GM20000 (cell line): ENCODE measurements at regions not wholly inside any gene's neighbourhood (a gene's known extent, or its start where the extent isn't known, plus 50 kb on each side); places are given as distances from the start of the nearest gene placed in this dataset.
A peak's percentile ranks its signal among the peaks of the same experiment; 100 is the strongest.

Experiments
- DNase-seq: peaks from one replicate; pipeline ENCODE4 v3.0.0; 2012; ENCODE audit warnings: low spot score
- CTCF ChIP-seq: IDR thresholded peaks from 2 replicates; pipeline ENCODE4 v1.5.1; 2012; ENCODE audit warnings: mild to moderate bottlenecking, control low read depth; ENCODE audit errors: extremely low read depth, missing control alignments

GRCh38 chr5:79868163-79868670, 122.8 kb downstream of the MTX3 start:
- TF ChIP-seq CTCF, result no peak
- no peak for DNase-seq

- no peak for TF ChIP-seq CTCF
- no peak for DNase-seq
Observed at GRCh38 chr5:79865579-79865978, 125.5 kb downstream of the MTX3 start.

- no peak for DNase-seq
Observed at GRCh38 chr5:79864364-79864763, 126.7 kb downstream of the MTX3 start.

GRCh38 chr5:79859588-79859987, 131.5 kb downstream of the MTX3 start:
- no peak for TF ChIP-seq CTCF
- DNase-seq, result no peak

More at GRCh38 chr5:79864364-79864763, 126.7 kb downstream of the MTX3 start:
- no peak for TF ChIP-seq CTCF

GRCh38 chr5:79858410-79858723, 132.7 kb downstream of the MTX3 start:
- no peak for DNase-seq

GRCh38 chr5:79857714-79858409, 133.2 kb downstream of the MTX3 start:
- peak; percentile 64 for DNase-seq
- TF ChIP-seq CTCF, result peak; percentile 96

More at GRCh38 chr5:79858410-79858723, 132.7 kb downstream of the MTX3 start:
- no peak for TF ChIP-seq CTCF

- no peak for DNase-seq
Observed at GRCh38 chr5:79856456-79857055, 134.5 kb downstream of the MTX3 start.

More at GRCh38 chr5:79856456-79857055, 134.5 kb downstream of the MTX3 start:
- TF ChIP-seq CTCF, result no peak
